Endothelial cell of umbilical vein (primary cell): ENCODE measurements at regions not wholly inside any gene's neighbourhood (a gene's known extent, or its start where the extent isn't known, plus 50 kb on each side); places are given as distances from the start of the nearest gene placed in this dataset.
"Not testable (repeated sequence)": the region's sequence is repeated elsewhere in the genome, so short reads cannot be mapped to it uniquely, and the experiment has no call there.

Experiments used
- BruUV-seq: library from RNA; stranded (reverse); fragments of 400-500 nt; replicated peaks from 2 replicates; lab custom pipeline; 2021; lab: Mats Ljungman, UMichigan
- CTCF ChIA-PET: fragments of 300-600, 350-600 bp; sonication (Branson Sonifier 250); formaldehyde crosslinking; loops from one replicate; lab custom pipeline; 2021; ENCODE audit warnings: antibody characterized with exemption, inconsistent platforms; lab: Charles Lee
- POLR2A ChIA-PET: fragments of 300-600, 350-600 bp; sonication (Branson Sonifier 250); formaldehyde crosslinking; loops from one replicate; lab custom pipeline; 2021; ENCODE audit warnings: antibody characterized with exemption, inconsistent platforms; lab: Charles Lee
- DNase-seq: peaks from one replicate; pipeline ENCODE4 v3.0.0-alpha.2; 2011; ENCODE audit warnings: low read depth, low spot score
- FAIRE-seq: peaks from 2 replicates; lab custom pipeline; 2011; peaks lifted over from hg19 to GRCh38; lab: Jason Lieb, UNC
- H2AFZ ChIP-seq: 2 replicates; pipeline ENCODE4 v1.6.0; 2012; ENCODE audit warnings: low read depth, low read length, control low read depth, inconsistent platforms
- H3K27ac ChIP-seq: 2 replicates; pipeline ENCODE4 v1.5.1; 2011; ENCODE audit warnings: low read depth, mild to moderate bottlenecking, control low read depth, low read length, moderate library complexity; ENCODE audit not compliant: insufficient read depth
- H3K27me3 ChIP-seq, 2 experiments: 2 replicates each; pipeline versions ENCODE4 v1.6.0 to v1.6.1; 2011; ENCODE audit warnings: low read length in 2 of 2, mixed read lengths in 1 of 2; ENCODE audit not compliant: control insufficient read depth in 2 of 2, insufficient read depth in 2 of 2
- H3K36me3 ChIP-seq, 2 experiments: 2 replicates in 1 of 2; 3 replicates in 1 of 2; pipeline ENCODE4 v1.5.1; 2011; ENCODE audit warnings: low read length in 2 of 2, mild to moderate bottlenecking in 1 of 2, moderate library complexity in 1 of 2; ENCODE audit not compliant: control insufficient read depth in 2 of 2, insufficient read depth in 2 of 2; ENCODE audit errors: extremely low read depth in 1 of 2
- H3K4me1 ChIP-seq: 3 replicates; pipeline ENCODE4 v1.5.1; 2011; ENCODE audit warnings: mild to moderate bottlenecking, low read length; ENCODE audit not compliant: control insufficient read depth, insufficient read depth; ENCODE audit errors: extremely low read depth
- H3K4me2 ChIP-seq: 2 replicates; pipeline ENCODE4 v1.6.1; 2011; ENCODE audit warnings: low read length, control low read depth, mixed read lengths; ENCODE audit not compliant: insufficient read depth
- H3K4me3 ChIP-seq, 3 experiments: fragments of 200-600 bp in 1 of 3; sonication (generic), shearing (Covaris generic) in 1 of 3; replicated peaks in 1 of 3; 2 replicates each; pipeline ENCODE4 v1.5.1; 2011 to 2016; ENCODE audit warnings: control low read depth in 3 of 3, low read length in 3 of 3, mild to moderate bottlenecking in 2 of 3, inconsistent platforms in 1 of 3, low read depth in 1 of 3, moderate library complexity in 1 of 3; ENCODE audit not compliant: insufficient read depth in 1 of 3
- H3K79me2 ChIP-seq: 2 replicates; pipeline ENCODE4 v1.6.0; 2012; ENCODE audit warnings: low read length, inconsistent platforms; ENCODE audit not compliant: control insufficient read depth, insufficient read depth
- H3K9ac ChIP-seq: replicated peaks from 2 replicates; pipeline ENCODE3; 2011; ENCODE audit warnings: low read length, control low read depth; ENCODE audit not compliant: insufficient read depth; ENCODE audit errors: extremely low read depth
- H3K9me1 ChIP-seq: replicated peaks from 3 replicates; pipeline ENCODE4 v1.6.0; 2011; ENCODE audit warnings: mild to moderate bottlenecking, low read length; ENCODE audit not compliant: control insufficient read depth, insufficient read depth; ENCODE audit errors: extremely low read depth
- H3K9me3 ChIP-seq: replicated peaks from 2 replicates; pipeline ENCODE4 v1.5.1; 2012; ENCODE audit warnings: low read length, inconsistent platforms; ENCODE audit not compliant: control insufficient read depth, insufficient read depth
- H4K20me1 ChIP-seq: replicated peaks from 2 replicates; pipeline ENCODE3; 2011; ENCODE audit warnings: mild to moderate bottlenecking, low read length; ENCODE audit not compliant: control insufficient read depth, insufficient read depth; ENCODE audit errors: extremely low read depth
- EZH2 ChIP-seq: IDR thresholded peaks from 2 replicates; pipeline ENCODE4 v1.6.1; 2012; ENCODE audit warnings: borderline replicate concordance, low read depth, mild to moderate bottlenecking, moderate library complexity, low read length, inconsistent platforms; ENCODE audit not compliant: severe bottlenecking
- GATA2 ChIP-seq: IDR thresholded peaks from 2 replicates; pipeline ENCODE4 v1.7.0; 2011; ENCODE audit warnings: low read depth, mild to moderate bottlenecking, moderate library complexity, mixed read lengths, low read length; ENCODE audit not compliant: insufficient read length, insufficient read depth
- JUN ChIP-seq: IDR thresholded peaks from 2 replicates; pipeline ENCODE4 v1.6.1; 2011; ENCODE audit warnings: borderline replicate concordance, low read depth; ENCODE audit not compliant: insufficient read length, insufficient read depth
- MYC ChIP-seq: IDR thresholded peaks from one replicate; pipeline ENCODE4 v1.6.1; 2011; ENCODE audit warnings: mild to moderate bottlenecking, low read depth, low read length
- POLR2A ChIP-seq: IDR thresholded peaks from 2 replicates; pipeline ENCODE4 v1.6.1; 2012; ENCODE audit warnings: low read depth, mild to moderate bottlenecking, control low read depth, low read length
- dilution Hi-C: fragments of 300-500 bp; cut with MboI; formaldehyde crosslinking; loops from one replicate; pipeline ENCODE4 v1.15.0; 2019; ENCODE audit warnings: low sequenced_read_pairs; ENCODE audit not compliant: extremely low pct_ligation_motif_present
- intact Hi-C: fragments of 100-400 bp; cut with micrococcal nuclease; formaldehyde crosslinking; loops from one replicate; pipeline ENCODE4 v1.10.0; 2022
- TF ChIP-seq, protein P1 (sequence below), 2 donors: IDR thresholded peaks; 1 replicate in 1 of 2; 2 replicates in 1 of 2; pipeline ENCODE4 v1.5.1; 2011; ENCODE audit warnings: low read length in 2 of 2, mild to moderate bottlenecking in 2 of 2, moderate library complexity in 2 of 2, control low read depth in 1 of 2, inconsistent platforms in 1 of 2, low read depth in 1 of 2; ENCODE audit not compliant: insufficient read depth in 1 of 2; ENCODE audit errors: extremely low read depth in 1 of 2
- TF ChIP-seq, protein P2 (sequence below): IDR thresholded peaks from 2 replicates; pipeline ENCODE4 v1.6.1; 2011; ENCODE audit not compliant: insufficient read depth, insufficient read length

DNA sequence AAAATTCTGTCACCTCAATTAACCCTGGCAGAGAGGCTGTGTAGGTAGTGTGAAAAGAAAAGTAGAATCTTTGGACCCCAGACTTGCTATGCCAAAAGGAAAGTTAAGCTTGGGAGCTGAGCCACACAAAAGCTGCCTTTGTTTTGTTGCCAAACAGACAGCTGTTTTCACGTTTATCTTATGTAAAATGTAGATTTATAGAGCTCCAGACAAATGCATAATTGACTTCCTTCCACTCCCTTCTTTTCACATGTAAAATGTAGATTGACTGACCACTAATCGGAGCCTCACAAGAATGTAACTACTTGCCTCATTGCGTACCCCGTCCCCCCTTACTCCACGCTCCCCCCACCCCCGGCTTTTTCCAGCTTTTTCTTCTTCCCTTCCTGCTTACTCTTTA, 2302.2 kb upstream of the RAG2 start:
- FAIRE-seq (no peak), DNase-seq (no peak)
- Histone ChIP-seq H3K9me1 (no peaks in the 10 kb centered on the region), H3K9me3 (no peaks in the 10 kb centered on the region), H3K27ac (no peak overlapping the region), H3K36me3 (no peaks in the 10 kb centered on the region), H2AFZ (no peak overlapping the region), H3K4me2 (no peak overlapping the region), H3K27me3 (no peaks in the 10 kb centered on the region), H3K9ac (no peak overlapping the region), H3K4me1 (no peaks in the 10 kb centered on the region), H4K20me1 (no peaks in the 10 kb centered on the region), H3K79me2 (no peaks in the 10 kb centered on the region), H3K4me3 (no peak overlapping the region)
- dilution Hi-C loops: no loop called here
- BruUV-seq: no TSS peak
- TF ChIP-seq MYC (no peak), EZH2 (no peak), JUN (no peak), GATA2 (no peak), POLR2A (no peak)
- TF ChIP-seq, protein P1, sequence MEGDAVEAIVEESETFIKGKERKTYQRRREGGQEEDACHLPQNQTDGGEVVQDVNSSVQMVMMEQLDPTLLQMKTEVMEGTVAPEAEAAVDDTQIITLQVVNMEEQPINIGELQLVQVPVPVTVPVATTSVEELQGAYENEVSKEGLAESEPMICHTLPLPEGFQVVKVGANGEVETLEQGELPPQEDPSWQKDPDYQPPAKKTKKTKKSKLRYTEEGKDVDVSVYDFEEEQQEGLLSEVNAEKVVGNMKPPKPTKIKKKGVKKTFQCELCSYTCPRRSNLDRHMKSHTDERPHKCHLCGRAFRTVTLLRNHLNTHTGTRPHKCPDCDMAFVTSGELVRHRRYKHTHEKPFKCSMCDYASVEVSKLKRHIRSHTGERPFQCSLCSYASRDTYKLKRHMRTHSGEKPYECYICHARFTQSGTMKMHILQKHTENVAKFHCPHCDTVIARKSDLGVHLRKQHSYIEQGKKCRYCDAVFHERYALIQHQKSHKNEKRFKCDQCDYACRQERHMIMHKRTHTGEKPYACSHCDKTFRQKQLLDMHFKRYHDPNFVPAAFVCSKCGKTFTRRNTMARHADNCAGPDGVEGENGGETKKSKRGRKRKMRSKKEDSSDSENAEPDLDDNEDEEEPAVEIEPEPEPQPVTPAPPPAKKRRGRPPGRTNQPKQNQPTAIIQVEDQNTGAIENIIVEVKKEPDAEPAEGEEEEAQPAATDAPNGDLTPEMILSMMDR (IDR thresholded peaks at IDR 0.05; ENCODE audit: extremely low read depth in 1 of 2, insufficient read depth in 1 of 2, low read depth in 1 of 2, low read length in 2 of 2): no peak
- TF ChIP-seq, protein P2, sequence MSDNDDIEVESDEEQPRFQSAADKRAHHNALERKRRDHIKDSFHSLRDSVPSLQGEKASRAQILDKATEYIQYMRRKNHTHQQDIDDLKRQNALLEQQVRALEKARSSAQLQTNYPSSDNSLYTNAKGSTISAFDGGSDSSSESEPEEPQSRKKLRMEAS: no peak
- intact Hi-C loops: no loop called here
- ChIA-PET CTCF (no interaction called here), POLR2A (no interaction called here)

DNA sequence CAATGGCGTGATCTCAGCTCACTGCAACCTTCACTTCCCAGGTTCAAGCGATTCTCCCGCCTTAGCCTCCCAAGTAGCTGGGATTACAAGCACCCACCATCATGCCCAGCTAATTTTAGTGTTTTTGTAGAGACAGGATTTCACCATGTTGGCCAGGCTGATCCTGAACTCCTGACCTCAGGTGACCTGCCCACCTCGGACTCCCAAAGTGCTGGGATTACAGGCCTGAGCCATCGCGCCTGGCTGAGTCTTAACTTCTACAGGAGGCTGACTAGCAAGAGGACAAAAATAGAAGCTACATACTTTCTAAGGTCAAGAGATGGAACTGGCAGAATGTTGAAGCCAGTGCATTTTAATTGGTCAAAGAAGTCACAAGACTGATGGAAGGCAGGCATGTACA, 2296.2 kb upstream of the RAG2 start:
- POLR2A ChIA-PET, CTCF ChIA-PET, H4K20me1 ChIP-seq: not testable (repeated sequence)

More for the DNA sequence above, 2296.2 kb upstream of the RAG2 start:
- H3K4me3 ChIP-seq, BruUV-seq, H3K9me3 ChIP-seq, H3K27me3 ChIP-seq, DNase-seq, dilution Hi-C loops, H3K79me2 ChIP-seq, H3K4me2 ChIP-seq, H3K4me1 ChIP-seq, H3K36me3 ChIP-seq, H3K27ac ChIP-seq, intact Hi-C loops, H3K9ac ChIP-seq, H2AFZ ChIP-seq, H3K9me1 ChIP-seq, FAIRE-seq: not testable (repeated sequence)
